ENCODE measurements at regions not wholly inside any gene's neighbourhood (a gene's known extent, or its start where the extent isn't known, plus 50 kb on each side); places are given as distances from the start of the nearest gene placed in this dataset.

GRCh38 chr11:39817241-39817640, 1642.2 kb downstream of the LRRC4C start:
- 41 to 56% (median 51%) methylated on average over 2 of the region's 2 CpGs for WGBS, 5 donors
- TF ChIP-seq POLR2AphosphoS5 (IDR thresholded peaks at IDR 0.05) (no peak), POLR2A (IDR thresholded peaks at IDR 0.05) (no peak), CTCF (IDR thresholded peaks at IDR 0.05) (no peak), EP300 (IDR thresholded peaks at IDR 0.05) (no peak)
- Histone ChIP-seq H3K27me3 (no peaks in the 10 kb centered on the region), H3K36me3 (no peaks in the 10 kb centered on the region), H3K27ac (no peak overlapping the region), H3K4me1 (no peaks in the 10 kb centered on the region), H3K9me3 (peaks cover 0 to 39% (median 17%) of the 10 kb centered on the region in 4 donors), H3K4me3 (no peak overlapping the region)
- intact Hi-C loops (cut with DNase I; ENCODE audit: low total_unique reads), result no loop called here
- DNase-seq, result peak in 1 of 2 donors; percentile 20

GRCh38 chr11:39810358-39810757, 1649.1 kb downstream of the LRRC4C start:
- Histone ChIP-seq H3K27me3 (no peaks in the 10 kb centered on the region), H3K27ac (no peak overlapping the region), H3K4me3 (no peak overlapping the region), H3K9me3 (peaks cover 0 to 18% (median 11%) of the 10 kb centered on the region in 4 donors), H3K36me3 (no peaks in the 10 kb centered on the region), H3K4me1 (no peaks in the 10 kb centered on the region)
- TF ChIP-seq EP300 (IDR thresholded peaks at IDR 0.05) (no peak), CTCF (IDR thresholded peaks at IDR 0.05) (no peak), POLR2A (IDR thresholded peaks at IDR 0.05) (no peak), POLR2AphosphoS5 (IDR thresholded peaks at IDR 0.05) (no peak)
- WGBS, 5 donors, result 49 to 60% (median 56%) methylated on average over 2 to 4 of the region's 4 CpGs
- intact Hi-C loops (cut with DNase I; ENCODE audit: low total_unique reads), result no loop called here
- DNase-seq, result no peak

DNA sequence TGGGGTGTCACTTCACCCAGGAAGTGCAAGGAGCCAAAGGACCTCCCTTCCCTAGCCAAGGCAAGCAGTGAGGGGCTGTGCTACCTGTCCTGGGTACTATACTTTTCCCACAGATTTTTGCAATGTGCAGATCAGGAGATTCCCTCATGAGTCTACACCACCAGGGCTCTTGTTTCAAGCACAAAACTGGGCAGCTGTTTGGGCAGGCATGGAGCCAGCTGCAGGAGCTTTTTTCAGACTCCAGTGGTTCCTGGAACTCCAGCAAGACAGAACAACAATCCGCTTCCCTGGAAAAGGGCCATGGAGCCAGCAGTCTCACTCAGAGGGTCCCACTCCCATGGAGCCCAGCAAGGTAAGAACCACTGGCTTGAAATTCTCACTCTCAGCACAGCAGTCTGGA, 1649.6 kb downstream of the LRRC4C start:
- H3K9me3 ChIP-seq, result peaks cover 0 to 17% (median 9%) of the 10 kb centered on the region in 4 donors
- no peaks in the 10 kb centered on the region for H3K4me1 ChIP-seq
- intact Hi-C loops (cut with DNase I; ENCODE audit: low total_unique reads), result no loop called here
- H3K4me3 ChIP-seq, result no peak overlapping the region
- TF ChIP-seq CTCF (IDR thresholded peaks at IDR 0.05), result no peak
- TF ChIP-seq POLR2A (IDR thresholded peaks at IDR 0.05), result no peak
- TF ChIP-seq POLR2AphosphoS5 (IDR thresholded peaks at IDR 0.05), result no peak
- TF ChIP-seq EP300 (IDR thresholded peaks at IDR 0.05), result no peak
- H3K27me3 ChIP-seq, result no peaks in the 10 kb centered on the region
- no peak for DNase-seq
- WGBS, 5 donors, result 67 to 92% (median 89%) methylated on average over 1 of the region's 1 CpG; no CpG with 5 or more reads in 1 of the 5 donors
- no peaks in the 10 kb centered on the region for H3K36me3 ChIP-seq
- H3K27ac ChIP-seq, result no peak overlapping the region

DNA sequence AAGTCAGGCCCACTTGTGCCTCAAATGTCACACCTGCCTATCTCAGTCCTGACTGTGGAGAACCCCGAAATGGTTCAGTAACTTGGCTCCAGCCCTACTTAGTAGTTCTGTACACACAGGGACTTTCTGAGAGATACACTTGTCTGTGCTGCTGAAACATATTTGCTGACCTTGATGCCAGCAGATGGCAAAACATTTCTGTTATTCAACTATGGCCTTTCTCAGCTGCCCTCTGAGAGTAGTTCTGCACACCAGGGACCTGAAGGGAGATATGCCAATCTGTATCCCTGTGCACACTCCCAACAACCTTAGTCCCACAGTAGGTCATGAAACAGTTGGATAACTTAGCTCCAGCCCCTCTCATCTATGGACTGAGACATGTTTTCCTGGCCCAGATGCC, 1651.5 kb downstream of the LRRC4C start:
- Histone ChIP-seq H3K4me1 (no peaks in the 10 kb centered on the region), H3K27me3 (no peaks in the 10 kb centered on the region), H3K27ac (no peak overlapping the region), H3K4me3 (no peak overlapping the region), H3K36me3 (no peaks in the 10 kb centered on the region), H3K9me3 (peaks cover 0 to 16% (median 9%) of the 10 kb centered on the region in 4 donors)
- WGBS, 5 donors, result 50 to 79% (median 64%) methylated on average over 1 of the region's 1 CpG
- intact Hi-C loops (cut with DNase I; ENCODE audit: low total_unique reads), result no loop called here
- no peak for DNase-seq
- TF ChIP-seq CTCF (IDR thresholded peaks at IDR 0.05) (no peak), POLR2A (IDR thresholded peaks at IDR 0.05) (no peak), EP300 (IDR thresholded peaks at IDR 0.05) (no peak), POLR2AphosphoS5 (IDR thresholded peaks at IDR 0.05) (no peak)

Data from stomach (tissue), 8 donors.